NT2/D1 (cell line): ENCODE measurements at regions not wholly inside any gene's neighbourhood (a gene's known extent, or its start where the extent isn't known, plus 50 kb on each side); places are given as distances from the start of the nearest gene placed in this dataset.

Experiments
- DNase-seq: peaks from one replicate; pipeline ENCODE4 v3.0.0-alpha.2; 2011; ENCODE audit warnings: low read depth, low spot score
- H3K27me3 ChIP-seq: 2 replicates; pipeline ENCODE4 v1.6.0; 2011; ENCODE audit warnings: mild to moderate bottlenecking; ENCODE audit not compliant: insufficient read length, insufficient read depth
- H3K36me3 ChIP-seq: 2 replicates; pipeline ENCODE4 v1.6.1; 2011; ENCODE audit warnings: mild to moderate bottlenecking, low read length, mixed read lengths; ENCODE audit not compliant: insufficient read depth, insufficient read length
- H3K4me1 ChIP-seq: 2 replicates; pipeline ENCODE4 v1.5.1; 2011; ENCODE audit not compliant: insufficient read depth, insufficient read length
- H3K4me3 ChIP-seq: 2 replicates; pipeline ENCODE4 v1.5.1; 2011; ENCODE audit warnings: low read depth; ENCODE audit not compliant: insufficient read length
- H3K9ac ChIP-seq: 2 replicates; pipeline ENCODE4 v1.6.0; 2011; ENCODE audit warnings: low read depth; ENCODE audit not compliant: insufficient read length
- H3K9me3 ChIP-seq: 2 replicates; pipeline ENCODE4 v1.5.1; 2011; ENCODE audit warnings: mild to moderate bottlenecking, low read length; ENCODE audit not compliant: insufficient read depth
- SUZ12 ChIP-seq: IDR thresholded peaks from 2 replicates; pipeline ENCODE4 v1.6.1; 2011; ENCODE audit not compliant: insufficient read length, insufficient read depth; ENCODE audit errors: extremely low read depth
- YY1 ChIP-seq: IDR thresholded peaks from 2 replicates; pipeline ENCODE4 v1.6.1; 2011; ENCODE audit not compliant: insufficient read length, insufficient read depth
- ZNF274 ChIP-seq: IDR thresholded peaks from 2 replicates; pipeline ENCODE4 v1.6.1; 2011; ENCODE audit warnings: mild to moderate bottlenecking, low read depth, low read length

DNA sequence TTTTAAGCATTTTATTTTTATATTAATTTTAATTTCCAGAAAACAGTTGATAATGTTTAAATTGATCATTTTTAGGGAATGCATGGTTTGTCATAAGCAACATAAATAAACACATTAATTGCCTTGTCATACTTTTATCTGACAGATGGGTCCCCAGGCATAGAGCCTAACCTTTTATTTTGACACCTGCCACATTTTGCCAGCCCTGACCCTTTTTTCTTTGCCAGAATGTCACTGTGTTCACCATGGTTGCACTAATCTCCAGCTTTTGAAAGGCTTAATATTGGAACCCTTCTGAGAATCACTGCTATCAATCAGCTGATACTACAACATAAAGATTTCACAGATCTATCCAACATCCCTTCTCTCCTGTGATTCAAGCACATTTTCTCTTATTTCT lies 56.0 kb upstream of the DPYD start:
- H3K36me3 ChIP-seq: no peaks in the 10 kb centered on the region
- no peaks in the 10 kb centered on the region for H3K4me1 ChIP-seq
- H3K27me3 ChIP-seq: no peaks in the 10 kb centered on the region
- no peak overlapping the region for H3K9ac ChIP-seq
- no peaks in the 10 kb centered on the region for H3K9me3 ChIP-seq
- no peak for DNase-seq
- no peak overlapping the region for H3K4me3 ChIP-seq
- TF ChIP-seq YY1: no peak
- TF ChIP-seq SUZ12: no peak
- no peak for TF ChIP-seq ZNF274
